HG02623 (cell line): ENCODE measurements at regions not wholly inside any gene's neighbourhood (a gene's known extent, or its start where the extent isn't known, plus 50 kb on each side); places are given as distances from the start of the nearest gene placed in this dataset.

Experiments
- ATAC-seq: cut with Tn5 transposase; IDR thresholded peaks from one replicate; pipeline ENCODE4 v1.9.1; 2021; ENCODE audit warnings: moderate library complexity; ENCODE audit not compliant: unreplicated experiment

DNA sequence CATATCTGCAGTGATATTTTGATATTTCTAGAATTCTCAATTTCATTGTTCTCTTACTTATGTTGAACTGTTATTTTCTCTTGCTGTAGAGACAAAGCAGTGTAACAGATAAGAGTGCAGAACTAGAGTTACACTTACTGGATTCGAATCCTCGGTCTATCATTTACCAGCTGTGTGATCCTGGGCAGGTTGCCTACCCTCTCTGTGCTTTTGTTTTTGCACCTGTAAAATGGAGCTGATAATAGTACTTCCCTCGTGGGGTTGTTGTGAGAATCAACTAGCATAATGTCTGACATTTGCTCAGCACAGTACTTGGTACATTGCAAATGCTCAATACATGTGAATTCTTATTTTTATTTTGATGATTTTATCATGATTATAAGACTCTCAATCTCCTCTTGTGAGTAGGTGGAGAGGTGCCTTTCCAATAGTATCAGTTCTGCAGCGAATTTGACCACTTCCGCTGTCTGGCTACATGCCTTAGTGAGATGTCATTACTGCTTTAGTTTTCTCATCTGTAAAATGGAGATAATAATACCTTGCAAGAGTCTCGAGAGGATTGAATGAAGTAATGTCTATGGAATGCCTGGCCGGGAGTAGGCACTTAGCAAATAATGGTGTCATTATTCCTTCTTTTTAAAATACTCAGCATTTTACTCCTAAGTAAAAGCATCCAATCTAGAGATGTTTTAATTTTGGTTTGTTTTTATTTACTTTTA is 312.2 kb upstream of the MAF start:
- ATAC-seq, result no peak

DNA sequence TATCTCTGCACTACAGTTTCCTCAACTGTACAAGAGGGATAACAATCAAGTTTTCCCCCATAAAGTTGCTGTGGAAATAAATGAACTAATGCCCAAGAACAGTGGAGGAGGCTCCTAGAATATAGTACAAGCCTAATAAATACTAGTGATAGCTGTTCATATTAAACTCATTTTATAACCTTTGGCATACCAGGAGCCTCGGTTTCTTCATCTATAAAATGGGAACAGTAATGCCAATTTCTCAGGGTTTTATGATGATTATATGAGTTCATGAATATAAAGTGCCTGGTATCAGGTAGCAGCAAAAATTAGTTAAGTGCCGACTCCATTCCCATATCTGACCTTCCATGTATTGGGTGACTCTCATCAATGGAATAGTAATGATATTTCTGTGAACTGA is 311.1 kb upstream of the MAF start:
- no peak for ATAC-seq

DNA sequence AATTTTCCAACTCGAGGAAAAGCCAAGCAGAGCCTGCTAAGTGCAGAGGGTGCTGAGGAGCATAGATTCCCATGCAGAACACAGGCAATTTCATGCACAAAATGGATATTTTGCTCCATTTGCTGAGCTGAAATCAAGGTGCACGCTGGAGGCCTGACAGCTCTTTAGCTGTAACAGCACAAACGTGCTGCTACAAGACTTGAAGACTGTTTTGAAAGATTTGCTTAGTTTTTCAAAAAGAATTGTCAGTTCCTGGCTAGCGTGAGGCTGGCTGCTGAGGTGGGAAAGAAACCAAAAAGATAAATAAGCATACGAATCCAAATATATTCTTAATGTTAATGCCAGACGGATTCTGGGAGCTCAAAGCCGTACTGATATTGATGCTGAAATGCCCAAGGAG is 309.0 kb upstream of the MAF start:
- ATAC-seq, result no peak

GRCh38 chr16:79903471-79903870 is 302.9 kb upstream of the MAF start:
- no peak for ATAC-seq

DNA sequence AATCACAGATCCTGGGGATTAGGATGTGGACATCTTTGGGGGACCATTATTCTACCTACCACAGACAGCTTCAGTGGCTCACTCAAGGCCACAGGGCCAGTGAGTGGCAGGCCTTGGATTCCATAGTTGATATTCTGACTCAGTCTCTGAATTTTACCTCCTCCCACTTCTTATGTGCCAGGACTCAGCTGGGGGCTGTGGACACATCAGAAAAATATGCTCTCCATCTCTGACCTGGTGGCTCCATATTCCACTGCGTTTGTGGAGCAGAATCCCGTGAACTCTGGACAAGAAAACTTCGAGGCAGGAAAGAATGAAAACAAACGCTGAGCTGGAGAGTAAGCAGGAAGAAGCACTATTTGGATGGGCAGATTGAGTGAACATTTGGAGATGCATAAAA is 301.8 kb upstream of the MAF start:
- no peak for ATAC-seq

DNA sequence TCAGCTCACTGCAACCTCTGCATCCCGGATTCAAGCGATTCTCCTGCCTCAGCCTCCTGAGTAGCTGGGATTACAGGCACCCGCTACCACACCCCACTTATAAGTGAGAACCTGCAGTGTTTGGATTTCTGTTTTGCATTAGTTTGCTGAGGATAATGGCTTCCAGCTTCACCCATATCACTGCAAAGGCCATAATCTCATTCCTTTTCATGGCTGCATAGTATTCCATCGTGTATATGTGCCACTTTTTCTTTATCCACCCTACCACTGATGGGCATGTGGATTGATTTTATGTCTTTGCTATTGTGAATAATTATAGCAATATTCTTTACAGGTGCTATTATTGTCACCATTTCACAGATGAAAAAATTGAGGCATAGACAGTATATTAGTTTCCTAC is 301.0 kb upstream of the MAF start:
- ATAC-seq, result no peak

DNA sequence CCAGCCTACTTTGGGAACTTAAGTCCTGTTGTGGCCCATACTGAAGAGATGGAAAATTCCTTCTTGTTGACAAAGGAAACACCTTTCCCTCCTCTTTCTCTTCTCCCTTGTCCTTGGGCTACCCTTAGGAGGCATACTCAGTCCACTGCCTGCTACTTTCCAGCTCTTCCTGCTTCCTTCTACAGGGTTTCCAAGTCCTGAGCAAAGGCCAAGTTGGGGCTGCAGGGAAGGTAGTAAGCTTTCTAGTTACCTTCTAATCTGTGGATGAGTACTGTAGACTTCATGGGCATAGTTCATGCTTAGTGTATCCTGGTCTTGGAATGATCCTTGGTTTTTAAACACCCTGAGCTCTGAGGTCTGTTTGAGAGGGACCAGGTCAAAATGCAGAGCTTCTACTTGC is 299.2 kb upstream of the MAF start:
- ATAC-seq, result no peak

- ATAC-seq, result no peak
Measured at GRCh38 chr16:79899316-79899715, 298.8 kb upstream of the MAF start.

DNA sequence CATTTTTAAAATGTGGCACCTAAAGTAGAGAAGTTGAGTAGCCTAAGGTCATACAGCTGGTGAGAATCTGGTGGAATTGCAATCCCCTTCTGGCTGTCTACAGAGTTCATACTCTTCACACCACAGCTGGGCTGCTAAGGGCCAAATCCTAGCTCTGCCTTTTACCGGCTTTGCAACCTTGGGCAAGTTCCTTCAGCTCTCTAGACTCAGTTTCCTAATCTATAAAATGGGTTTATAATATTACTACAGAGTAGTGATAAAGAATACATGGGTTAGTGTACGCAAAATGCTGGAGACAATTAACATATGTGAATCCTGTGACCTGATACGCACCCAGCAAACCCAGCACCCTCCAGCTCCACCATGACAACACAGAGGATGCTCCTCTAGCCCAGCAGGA is 298.2 kb upstream of the MAF start:
- ATAC-seq, result no peak

GRCh38 chr16:79897453-79898146 is 297.1 kb upstream of the MAF start:
- no peak for ATAC-seq

DNA sequence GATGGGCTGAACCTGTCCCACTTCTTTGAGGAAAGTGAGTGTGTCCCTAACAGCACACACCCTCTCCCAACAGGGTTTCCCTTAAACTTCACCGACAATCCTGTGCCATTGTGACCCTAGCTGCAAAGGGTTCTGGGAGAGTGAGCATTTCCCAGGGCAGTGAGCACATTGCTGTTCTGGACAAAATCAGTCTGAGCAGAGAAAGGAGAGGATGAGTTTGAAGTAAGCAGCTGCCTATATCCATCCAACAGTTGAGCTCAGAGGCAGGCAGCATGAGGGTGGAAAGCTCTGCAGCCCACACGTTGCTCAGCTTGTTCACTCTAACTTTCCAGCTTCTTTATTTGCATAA is 296.5 kb upstream of the MAF start:
- ATAC-seq, result no peak

- ATAC-seq, result no peak
Measured at GRCh38 chr16:79895917-79896203, 295.3 kb upstream of the MAF start.

- ATAC-seq, result no peak
Measured at GRCh38 chr16:79895053-79895916, 294.7 kb upstream of the MAF start.

DNA sequence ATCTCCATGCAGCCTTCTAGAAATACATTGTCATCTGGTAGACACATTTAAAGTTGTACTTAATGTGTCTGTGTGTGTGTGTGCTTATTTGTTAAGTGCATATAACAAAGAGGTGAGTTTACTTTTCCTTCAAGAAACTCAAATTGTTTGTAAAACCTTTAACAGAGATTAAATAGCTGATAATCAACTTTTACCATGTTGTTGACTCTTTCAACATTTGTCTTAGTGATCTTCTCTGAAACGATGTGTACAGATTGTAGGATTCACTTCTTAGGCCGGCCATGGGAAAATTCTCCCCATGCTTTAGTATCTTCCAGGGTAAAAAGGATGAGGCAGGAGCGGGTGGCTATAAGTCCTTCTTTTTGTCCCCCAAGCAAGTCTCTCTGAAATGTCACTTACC is 292.9 kb upstream of the MAF start:
- ATAC-seq, result no peak

DNA sequence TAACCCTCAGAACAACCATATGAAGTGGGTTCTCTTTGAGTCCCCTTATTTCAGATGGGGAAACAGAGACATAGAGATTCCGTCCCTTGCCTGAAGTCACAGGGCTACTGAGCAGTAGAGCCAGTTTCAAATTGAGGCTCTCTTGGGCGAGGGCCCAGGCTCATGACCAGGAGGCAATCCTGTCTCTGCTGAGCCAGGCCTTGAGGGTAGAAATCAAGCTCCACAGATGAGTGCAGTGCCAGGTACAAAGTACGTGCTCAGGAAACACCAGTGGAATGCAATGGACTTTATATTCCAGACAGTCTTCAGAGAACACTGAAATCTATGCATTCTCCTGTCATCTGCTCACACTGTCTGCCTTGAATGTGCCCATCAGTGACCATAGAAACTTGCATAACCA is 291.7 kb upstream of the MAF start:
- ATAC-seq, result no peak

GRCh38 chr16:79891458-79891857 is 290.9 kb upstream of the MAF start:
- no peak for ATAC-seq

DNA sequence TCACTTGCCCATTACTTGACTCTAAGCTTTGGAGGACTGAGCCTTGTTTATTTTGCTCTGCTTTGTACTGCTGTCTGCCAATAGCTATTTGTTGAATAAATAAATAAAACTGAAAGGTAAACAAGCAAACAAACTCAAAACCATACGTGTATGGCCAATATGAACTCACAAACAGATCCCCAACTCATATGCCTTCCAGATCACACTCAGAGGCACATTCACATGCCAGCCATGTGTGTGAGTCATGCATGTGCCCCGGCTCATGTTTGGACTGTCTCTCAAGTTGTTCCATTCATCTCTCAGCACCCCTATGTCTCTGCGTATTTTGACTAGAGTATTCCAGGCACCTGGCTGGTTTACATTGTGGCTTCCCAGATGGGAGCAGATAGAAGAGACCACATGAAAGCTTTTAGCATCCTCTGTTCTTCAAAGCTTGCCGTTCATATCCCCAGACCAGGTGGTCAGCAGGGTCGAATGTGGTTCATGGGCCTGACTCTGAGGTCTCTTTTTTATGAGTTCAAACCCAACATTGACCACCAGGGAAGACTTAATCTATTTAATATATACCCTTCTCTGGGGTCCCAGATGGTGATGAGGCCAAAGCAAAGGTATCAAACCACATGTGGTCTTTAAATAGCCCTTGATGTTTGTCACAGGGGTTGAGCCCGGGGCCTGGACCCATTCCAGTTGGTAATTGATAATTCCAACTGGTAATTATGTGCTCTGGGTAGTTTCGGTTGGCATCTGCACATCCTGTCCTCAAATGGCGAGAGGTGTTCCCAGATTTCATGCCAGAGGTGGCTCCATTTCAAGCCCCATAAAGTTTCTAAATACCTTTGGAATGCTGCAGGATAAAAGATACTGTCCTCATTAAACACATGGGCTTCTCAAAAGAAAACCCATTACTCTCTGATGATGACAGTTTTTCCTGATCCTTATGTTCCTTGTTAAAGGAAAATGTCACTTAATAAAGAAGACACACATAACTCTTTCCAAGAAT is 287.3 kb upstream of the MAF start:
- ATAC-seq, result no peak

- no peak for ATAC-seq
Measured at GRCh38 chr16:79885320-79885719, 284.8 kb upstream of the MAF start.

GRCh38 chr16:79883494-79883893 is 283.0 kb upstream of the MAF start:
- no peak for ATAC-seq

DNA sequence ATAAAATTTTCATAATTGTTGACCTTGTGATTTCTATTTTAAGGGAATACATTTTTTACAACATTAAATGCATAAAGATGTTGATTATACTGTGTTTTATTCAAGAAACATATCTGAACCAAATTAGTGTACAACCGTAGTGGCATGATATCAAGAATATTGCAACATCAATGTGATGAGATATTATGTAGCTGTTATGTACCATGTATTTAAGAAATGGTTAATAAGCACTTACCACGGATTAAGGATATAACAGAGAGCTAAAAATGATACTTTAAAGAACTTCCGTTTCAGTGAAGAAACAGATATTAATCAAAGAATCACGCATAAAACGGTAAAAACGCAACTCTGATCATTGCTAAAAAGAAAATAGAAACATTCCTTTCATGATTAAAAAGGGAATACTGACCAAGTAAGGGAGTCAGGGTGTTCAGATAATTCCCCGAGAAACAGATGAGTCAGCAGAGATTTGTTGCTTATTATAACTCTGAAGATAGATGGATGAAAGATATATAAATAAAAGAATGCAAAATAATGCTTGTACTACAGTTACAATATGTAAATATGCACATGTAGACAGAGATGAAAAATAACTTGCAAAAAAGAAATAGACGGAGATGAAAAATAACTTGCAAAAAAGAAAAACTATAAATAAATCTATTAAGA is 281.9 kb upstream of the MAF start:
- no peak for ATAC-seq
